ENCODE measurements at regions not wholly inside any gene's neighbourhood (a gene's known extent, or its start where the extent isn't known, plus 50 kb on each side); places are given as distances from the start of the nearest gene placed in this dataset.

GRCh38 chr1:232441036-232441411 is 188.9 kb downstream of the SIPA1L2 start:
- Histone ChIP-seq H3K36me3 (ENCODE audit: control insufficient read depth in 1 of 2, insufficient read depth in 2 of 2, low read length in 2 of 2) (peaks cover 4 to 40% of the 10 kb centered on the region in 2 donors), H3K27ac (ENCODE audit: low read depth, low read length) (no peak overlapping the region), H3K4me3 (ENCODE audit: low read depth in 1 of 2, low read length in 2 of 2) (no peak overlapping the region), H3K4me1 (ENCODE audit: control insufficient read depth in 1 of 2, insufficient read depth in 2 of 2, low read length in 2 of 2) (peaks cover 8 to 18% of the 10 kb centered on the region in 2 donors), H3K9me3 (ENCODE audit: control insufficient read depth in 1 of 2, low read length in 2 of 2) (no peaks in the 10 kb centered on the region), H3K27me3 (ENCODE audit: control insufficient read depth in 1 of 2, insufficient read depth in 2 of 2, low read length in 2 of 2) (no peaks in the 10 kb centered on the region), H3K9ac (ENCODE audit: low read depth in 1 of 2, low read length in 2 of 2) (no peak overlapping the region)

- Histone ChIP-seq H3K4me3 (ENCODE audit: low read depth in 1 of 2, low read length in 2 of 2) (no peak overlapping the region), H3K9me3 (ENCODE audit: control insufficient read depth in 1 of 2, low read length in 2 of 2) (no peaks in the 10 kb centered on the region), H3K9ac (ENCODE audit: low read depth in 1 of 2, low read length in 2 of 2) (no peak overlapping the region), H3K4me1 (ENCODE audit: control insufficient read depth in 1 of 2, insufficient read depth in 2 of 2, low read length in 2 of 2) (peaks cover 8 to 21% of the 10 kb centered on the region in 2 donors), H3K27ac (ENCODE audit: low read depth, low read length) (no peak overlapping the region), H3K27me3 (ENCODE audit: control insufficient read depth in 1 of 2, insufficient read depth in 2 of 2, low read length in 2 of 2) (no peaks in the 10 kb centered on the region), H3K36me3 (ENCODE audit: control insufficient read depth in 1 of 2, insufficient read depth in 2 of 2, low read length in 2 of 2) (peaks cover 4 to 42% of the 10 kb centered on the region in 2 donors)
These were observed 189.5 kb downstream of the SIPA1L2 start for GRCh38 chr1:232440325-232441035.

- Histone ChIP-seq H3K4me1 (ENCODE audit: control insufficient read depth in 1 of 2, insufficient read depth in 2 of 2, low read length in 2 of 2) (peaks cover 0 to 12% of the 10 kb centered on the region in 2 donors), H3K9ac (ENCODE audit: low read depth in 1 of 2, low read length in 2 of 2) (no peak overlapping the region), H3K36me3 (ENCODE audit: control insufficient read depth in 1 of 2, insufficient read depth in 2 of 2, low read length in 2 of 2) (peaks cover 4 to 45% of the 10 kb centered on the region in 2 donors)
These were observed 190.9 kb downstream of the SIPA1L2 start for GRCh38 chr1:232439011-232439410.

GRCh38 chr1:232438476-232438875 is 191.5 kb downstream of the SIPA1L2 start:
- no peak overlapping the region for H3K4me3 ChIP-seq (ENCODE audit: low read depth in 1 of 2, low read length in 2 of 2)
- H3K27me3 ChIP-seq (ENCODE audit: control insufficient read depth in 1 of 2, insufficient read depth in 2 of 2, low read length in 2 of 2), result no peaks in the 10 kb centered on the region
- peaks cover 0 to 12% of the 10 kb centered on the region in 2 donors for H3K4me1 ChIP-seq (ENCODE audit: control insufficient read depth in 1 of 2, insufficient read depth in 2 of 2, low read length in 2 of 2)
- H3K9ac ChIP-seq (ENCODE audit: low read depth in 1 of 2, low read length in 2 of 2), result no peak overlapping the region
- no peak overlapping the region for H3K27ac ChIP-seq (ENCODE audit: low read depth, low read length)
- no peaks in the 10 kb centered on the region for H3K9me3 ChIP-seq (ENCODE audit: control insufficient read depth in 1 of 2, low read length in 2 of 2)
- peaks cover 4 to 45% of the 10 kb centered on the region in 2 donors for H3K36me3 ChIP-seq (ENCODE audit: control insufficient read depth in 1 of 2, insufficient read depth in 2 of 2, low read length in 2 of 2)

More at GRCh38 chr1:232439011-232439410, 190.9 kb downstream of the SIPA1L2 start:
- Histone ChIP-seq H3K9me3 (ENCODE audit: control insufficient read depth in 1 of 2, low read length in 2 of 2) (no peaks in the 10 kb centered on the region), H3K27me3 (ENCODE audit: control insufficient read depth in 1 of 2, insufficient read depth in 2 of 2, low read length in 2 of 2) (no peaks in the 10 kb centered on the region), H3K27ac (ENCODE audit: low read depth, low read length) (no peak overlapping the region), H3K4me3 (ENCODE audit: low read depth in 1 of 2, low read length in 2 of 2) (no peak overlapping the region)

GRCh38 chr1:232437510-232437909 is 192.4 kb downstream of the SIPA1L2 start:
- H3K27me3 ChIP-seq (ENCODE audit: control insufficient read depth in 1 of 2, insufficient read depth in 2 of 2, low read length in 2 of 2), result no peaks in the 10 kb centered on the region
- no peak overlapping the region for H3K4me3 ChIP-seq (ENCODE audit: low read depth in 1 of 2, low read length in 2 of 2)
- H3K27ac ChIP-seq (ENCODE audit: low read depth, low read length), result no peak overlapping the region
- peaks cover 0 to 4% of the 10 kb centered on the region in 2 donors for H3K4me1 ChIP-seq (ENCODE audit: control insufficient read depth in 1 of 2, insufficient read depth in 2 of 2, low read length in 2 of 2)
- H3K36me3 ChIP-seq (ENCODE audit: control insufficient read depth in 1 of 2, insufficient read depth in 2 of 2, low read length in 2 of 2), result peaks cover 4 to 45% of the 10 kb centered on the region in 2 donors
- H3K9me3 ChIP-seq (ENCODE audit: control insufficient read depth in 1 of 2, low read length in 2 of 2), result no peaks in the 10 kb centered on the region
- H3K9ac ChIP-seq (ENCODE audit: low read depth in 1 of 2, low read length in 2 of 2), result no peak overlapping the region

- H3K27me3 ChIP-seq (ENCODE audit: control insufficient read depth in 1 of 2, insufficient read depth in 2 of 2, low read length in 2 of 2), result no peaks in the 10 kb centered on the region
- H3K9me3 ChIP-seq (ENCODE audit: control insufficient read depth in 1 of 2, low read length in 2 of 2), result no peaks in the 10 kb centered on the region
- no peak overlapping the region for H3K27ac ChIP-seq (ENCODE audit: low read depth, low read length)
- no peak overlapping the region for H3K4me3 ChIP-seq (ENCODE audit: low read depth in 1 of 2, low read length in 2 of 2)
- peaks cover 0 to 4% of the 10 kb centered on the region in 2 donors for H3K4me1 ChIP-seq (ENCODE audit: control insufficient read depth in 1 of 2, insufficient read depth in 2 of 2, low read length in 2 of 2)
- no peak overlapping the region for H3K9ac ChIP-seq (ENCODE audit: low read depth in 1 of 2, low read length in 2 of 2)
- H3K36me3 ChIP-seq (ENCODE audit: control insufficient read depth in 1 of 2, insufficient read depth in 2 of 2, low read length in 2 of 2), result peaks cover 1 to 43% of the 10 kb centered on the region in 2 donors
These were observed 194.2 kb downstream of the SIPA1L2 start for GRCh38 chr1:232435729-232436128.

GRCh38 chr1:232432313-232432712 is 197.6 kb downstream of the SIPA1L2 start:
- no peak overlapping the region for H3K27ac ChIP-seq (ENCODE audit: low read depth, low read length)
- H3K4me1 ChIP-seq (ENCODE audit: control insufficient read depth in 1 of 2, insufficient read depth in 2 of 2, low read length in 2 of 2), result peaks cover 0 to 4% of the 10 kb centered on the region in 2 donors
- peaks cover 0 to 24% of the 10 kb centered on the region in 2 donors for H3K36me3 ChIP-seq (ENCODE audit: control insufficient read depth in 1 of 2, insufficient read depth in 2 of 2, low read length in 2 of 2)
- H3K9ac ChIP-seq (ENCODE audit: low read depth in 1 of 2, low read length in 2 of 2), result no peak overlapping the region
- no peak overlapping the region for H3K4me3 ChIP-seq (ENCODE audit: low read depth in 1 of 2, low read length in 2 of 2)
- H3K27me3 ChIP-seq (ENCODE audit: control insufficient read depth in 1 of 2, insufficient read depth in 2 of 2, low read length in 2 of 2), result no peaks in the 10 kb centered on the region
- no peaks in the 10 kb centered on the region for H3K9me3 ChIP-seq (ENCODE audit: control insufficient read depth in 1 of 2, low read length in 2 of 2)

GRCh38 chr1:232431748-232432147 is 198.2 kb downstream of the SIPA1L2 start:
- H3K4me1 ChIP-seq (ENCODE audit: control insufficient read depth in 1 of 2, insufficient read depth in 2 of 2, low read length in 2 of 2), result peaks cover 0 to 4% of the 10 kb centered on the region in 2 donors
- no peak overlapping the region for H3K9ac ChIP-seq (ENCODE audit: low read depth in 1 of 2, low read length in 2 of 2)
- no peaks in the 10 kb centered on the region for H3K27me3 ChIP-seq (ENCODE audit: control insufficient read depth in 1 of 2, insufficient read depth in 2 of 2, low read length in 2 of 2)
- H3K9me3 ChIP-seq (ENCODE audit: control insufficient read depth in 1 of 2, low read length in 2 of 2), result no peaks in the 10 kb centered on the region
- H3K4me3 ChIP-seq (ENCODE audit: low read depth in 1 of 2, low read length in 2 of 2), result no peak overlapping the region
- H3K27ac ChIP-seq (ENCODE audit: low read depth, low read length), result no peak overlapping the region
- H3K36me3 ChIP-seq (ENCODE audit: control insufficient read depth in 1 of 2, insufficient read depth in 2 of 2, low read length in 2 of 2), result peaks cover 0 to 27% of the 10 kb centered on the region in 2 donors

GRCh38 chr1:232431326-232431725 is 198.6 kb downstream of the SIPA1L2 start:
- Histone ChIP-seq H3K27me3 (ENCODE audit: control insufficient read depth in 1 of 2, insufficient read depth in 2 of 2, low read length in 2 of 2) (no peaks in the 10 kb centered on the region), H3K9ac (ENCODE audit: low read depth in 1 of 2, low read length in 2 of 2) (no peak overlapping the region), H3K36me3 (ENCODE audit: control insufficient read depth in 1 of 2, insufficient read depth in 2 of 2, low read length in 2 of 2) (peaks cover 0 to 26% of the 10 kb centered on the region in 2 donors), H3K27ac (ENCODE audit: low read depth, low read length) (no peak overlapping the region), H3K4me1 (ENCODE audit: control insufficient read depth in 1 of 2, insufficient read depth in 2 of 2, low read length in 2 of 2) (peaks cover 0 to 4% of the 10 kb centered on the region in 2 donors), H3K9me3 (ENCODE audit: control insufficient read depth in 1 of 2, low read length in 2 of 2) (no peaks in the 10 kb centered on the region), H3K4me3 (ENCODE audit: low read depth in 1 of 2, low read length in 2 of 2) (no peak overlapping the region)

GRCh38 chr1:232430467-232430866 is 199.5 kb downstream of the SIPA1L2 start:
- H3K9me3 ChIP-seq (ENCODE audit: control insufficient read depth in 1 of 2, low read length in 2 of 2), result no peaks in the 10 kb centered on the region
- no peak overlapping the region for H3K4me3 ChIP-seq (ENCODE audit: low read depth in 1 of 2, low read length in 2 of 2)
- H3K9ac ChIP-seq (ENCODE audit: low read depth in 1 of 2, low read length in 2 of 2), result no peak overlapping the region
- H3K27ac ChIP-seq (ENCODE audit: low read depth, low read length), result no peak overlapping the region
- H3K27me3 ChIP-seq (ENCODE audit: control insufficient read depth in 1 of 2, insufficient read depth in 2 of 2, low read length in 2 of 2), result no peaks in the 10 kb centered on the region
- H3K36me3 ChIP-seq (ENCODE audit: control insufficient read depth in 1 of 2, insufficient read depth in 2 of 2, low read length in 2 of 2), result peaks cover 0 to 23% of the 10 kb centered on the region in 2 donors
- H3K4me1 ChIP-seq (ENCODE audit: control insufficient read depth in 1 of 2, insufficient read depth in 2 of 2, low read length in 2 of 2), result peaks cover 0 to under 1% of the 10 kb centered on the region in 2 donors
